Brain microvascular endothelial cell (primary cell): ENCODE measurements at regions not wholly inside any gene's neighbourhood (a gene's known extent, or its start where the extent isn't known, plus 50 kb on each side); places are given as distances from the start of the nearest gene placed in this dataset.

Experiments
- DNase-seq: peaks from one replicate; pipeline ENCODE4 v3.0.0-alpha.2; 2020
- H3K27ac ChIP-seq: fragments of 250-450 bp; sonication (Bioruptor Pico); 2 replicates; pipeline ENCODE4 v1.5.1; 2020; ENCODE audit warnings: mild to moderate bottlenecking, moderate library complexity
- H3K27me3 ChIP-seq: fragments of 250-450 bp; sonication (Bioruptor Pico); replicated peaks from 2 replicates; pipeline ENCODE4 v1.5.1; 2020; ENCODE audit warnings: mild to moderate bottlenecking
- H3K36me3 ChIP-seq: fragments of 250-450 bp; sonication (Bioruptor Pico); replicated peaks from 2 replicates; pipeline ENCODE4 v1.5.1; 2020; ENCODE audit warnings: mild to moderate bottlenecking
- H3K4me3 ChIP-seq: 2 replicates; pipeline ENCODE4 v1.5.1; 2011; ENCODE audit warnings: low read depth, mild to moderate bottlenecking, control low read depth, low read length, moderate library complexity
- CTCF ChIP-seq: IDR thresholded peaks from 2 replicates; pipeline ENCODE4 v1.5.1; 2011; ENCODE audit warnings: low read depth, mild to moderate bottlenecking, moderate library complexity, low read length, control low read depth, inconsistent platforms; ENCODE audit errors: missing control alignments
- in situ Hi-C: cut with HindIII; loops from 2 replicates; pipeline ENCODE4 v1.10.0; 2017; ENCODE audit warnings: low sequenced_read_pairs, low pct_ligation_motif_present

- no peaks in the 10 kb centered on the region for H3K36me3 ChIP-seq
- no peak for DNase-seq
- H3K4me3 ChIP-seq = no peak overlapping the region
- peaks cover 13% of the 10 kb centered on the region for H3K27me3 ChIP-seq
- no peak overlapping the region for H3K27ac ChIP-seq
- no peak for TF ChIP-seq CTCF
- in situ Hi-C loops = no loop called here
These were observed 94.8 kb downstream of the TEX29 start for GRCh38 chr13:111415246-111415645.

GRCh38 chr13:111415765-111416164 lies 95.3 kb downstream of the TEX29 start:
- H3K27me3 ChIP-seq = peaks cover 13% of the 10 kb centered on the region
- no peaks in the 10 kb centered on the region for H3K36me3 ChIP-seq
- DNase-seq = no peak
- TF ChIP-seq CTCF = no peak
- in situ Hi-C loops = no loop called here
- no peak overlapping the region for H3K4me3 ChIP-seq
- H3K27ac ChIP-seq = no peak overlapping the region

GRCh38 chr13:111418101-111418500 lies 97.7 kb downstream of the TEX29 start:
- Histone ChIP-seq H3K27ac (no peak overlapping the region), H3K27me3 (no peaks in the 10 kb centered on the region), H3K36me3 (no peaks in the 10 kb centered on the region), H3K4me3 (no peak overlapping the region)
- no peak for TF ChIP-seq CTCF
- DNase-seq = no peak
- in situ Hi-C loops = no loop called here

- H3K27ac ChIP-seq = no peak overlapping the region
- DNase-seq = no peak
- H3K36me3 ChIP-seq = no peaks in the 10 kb centered on the region
- TF ChIP-seq CTCF = no peak
- H3K4me3 ChIP-seq = no peak overlapping the region
- no peaks in the 10 kb centered on the region for H3K27me3 ChIP-seq
- in situ Hi-C loops = no loop called here
These were observed 99.9 kb downstream of the TEX29 start for GRCh38 chr13:111420113-111420876.

GRCh38 chr13:111421216-111421615 lies 100.8 kb downstream of the TEX29 start:
- Histone ChIP-seq H3K27ac (no peak overlapping the region), H3K36me3 (no peaks in the 10 kb centered on the region), H3K4me3 (no peak overlapping the region), H3K27me3 (no peaks in the 10 kb centered on the region)
- no peak for DNase-seq
- in situ Hi-C loops = no loop called here
- no peak for TF ChIP-seq CTCF

- H3K4me3 ChIP-seq = no peak overlapping the region
- H3K36me3 ChIP-seq = no peaks in the 10 kb centered on the region
- TF ChIP-seq CTCF = no peak
- no peak overlapping the region for H3K27ac ChIP-seq
- H3K27me3 ChIP-seq = no peaks in the 10 kb centered on the region
- no peak for DNase-seq
- in situ Hi-C loops = no loop called here
These were observed 101.9 kb downstream of the TEX29 start for GRCh38 chr13:111422348-111422747.
